Esophagus squamous epithelium (tissue), 4 donors: ENCODE measurements at regions not wholly inside any gene's neighbourhood (a gene's known extent, or its start where the extent isn't known, plus 50 kb on each side); places are given as distances from the start of the nearest gene placed in this dataset.

Source experiments
- POLR2A ChIP-seq, 4 donors: fragments of 450-650 bp; IDR thresholded peaks; one replicate each; pipeline ENCODE4 v1.6.1; 2017; ENCODE audit warnings: antibody characterized with exemption in 4 of 4, mild to moderate bottlenecking in 4 of 4, moderate library complexity in 3 of 4
- TF ChIP-seq, protein P1 (sequence below), 6 experiments: fragments of 450-650 bp in 4 of 6; fragments of 200-600 bp in 2 of 6; sonication (generic) in 2 of 6; IDR thresholded peaks; one replicate each; pipeline ENCODE4 v1.5.1; 2016 to 2019; ENCODE audit warnings: antibody characterized with exemption in 6 of 6, mild to moderate bottlenecking in 4 of 6, moderate library complexity in 4 of 6

DNA sequence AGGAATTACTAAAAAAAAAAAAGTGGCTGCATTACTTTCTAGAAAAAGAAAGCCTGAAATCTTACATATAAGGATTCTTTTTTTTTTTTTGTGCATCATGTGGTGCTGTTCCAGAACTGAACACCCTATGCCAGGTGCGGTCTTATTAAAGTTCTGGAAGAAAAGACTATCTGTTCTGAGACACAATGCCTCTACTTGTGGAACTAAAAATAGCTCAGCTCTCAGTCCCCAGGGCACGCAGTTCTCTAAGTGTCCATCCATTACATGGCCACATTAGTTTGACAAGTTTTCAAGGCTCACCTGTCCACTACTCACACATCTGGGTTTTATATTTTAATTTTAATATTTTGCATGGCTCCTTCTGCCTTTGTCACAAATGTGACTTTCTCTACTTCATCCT lies 126.6 kb upstream of the ADAMTS9 start:
- TF ChIP-seq, protein P1, sequence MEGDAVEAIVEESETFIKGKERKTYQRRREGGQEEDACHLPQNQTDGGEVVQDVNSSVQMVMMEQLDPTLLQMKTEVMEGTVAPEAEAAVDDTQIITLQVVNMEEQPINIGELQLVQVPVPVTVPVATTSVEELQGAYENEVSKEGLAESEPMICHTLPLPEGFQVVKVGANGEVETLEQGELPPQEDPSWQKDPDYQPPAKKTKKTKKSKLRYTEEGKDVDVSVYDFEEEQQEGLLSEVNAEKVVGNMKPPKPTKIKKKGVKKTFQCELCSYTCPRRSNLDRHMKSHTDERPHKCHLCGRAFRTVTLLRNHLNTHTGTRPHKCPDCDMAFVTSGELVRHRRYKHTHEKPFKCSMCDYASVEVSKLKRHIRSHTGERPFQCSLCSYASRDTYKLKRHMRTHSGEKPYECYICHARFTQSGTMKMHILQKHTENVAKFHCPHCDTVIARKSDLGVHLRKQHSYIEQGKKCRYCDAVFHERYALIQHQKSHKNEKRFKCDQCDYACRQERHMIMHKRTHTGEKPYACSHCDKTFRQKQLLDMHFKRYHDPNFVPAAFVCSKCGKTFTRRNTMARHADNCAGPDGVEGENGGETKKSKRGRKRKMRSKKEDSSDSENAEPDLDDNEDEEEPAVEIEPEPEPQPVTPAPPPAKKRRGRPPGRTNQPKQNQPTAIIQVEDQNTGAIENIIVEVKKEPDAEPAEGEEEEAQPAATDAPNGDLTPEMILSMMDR (IDR thresholded peaks at IDR 0.05): no peak
- TF ChIP-seq POLR2A (IDR thresholded peaks at IDR 0.05): no peak
